Progenitor cell of endocrine pancreas (in vitro differentiated cells): ENCODE measurements at regions not wholly inside any gene's neighbourhood (a gene's known extent, or its start where the extent isn't known, plus 50 kb on each side); places are given as distances from the start of the nearest gene placed in this dataset.

Experiments used
- DNase-seq: peaks from one replicate; pipeline ENCODE4 v3.0.0; 2021; ENCODE audit warnings: low spot score; ENCODE audit not compliant: unreplicated experiment
- H3K27ac Mint-ChIP-seq: 2 replicates; pipeline ENCODE4 v1.8.0; 2021; ENCODE audit warnings: mild to moderate bottlenecking, moderate library complexity, mixed read lengths
- H3K27me3 Mint-ChIP-seq: 2 replicates; pipeline ENCODE4 v1.8.0; 2021; ENCODE audit warnings: mixed read lengths
- H3K36me3 Mint-ChIP-seq: 2 replicates; pipeline ENCODE4 v1.8.0; 2022; ENCODE audit warnings: mixed read lengths; ENCODE audit not compliant: insufficient read depth
- H3K4me1 Mint-ChIP-seq: 2 replicates; pipeline ENCODE4 v1.8.0; 2021; ENCODE audit warnings: low read depth, mixed read lengths
- H3K4me3 Mint-ChIP-seq: 2 replicates; pipeline ENCODE4 v1.8.0; 2021; ENCODE audit warnings: low read depth, mild to moderate bottlenecking, moderate library complexity, mixed read lengths
- H3K9me3 Mint-ChIP-seq: 2 replicates; pipeline ENCODE4 v1.8.0; 2021; ENCODE audit warnings: low read depth, mixed read lengths
- TF ChIP-seq, protein P1 (sequence below): fragments of 200-600 bp; sonication (generic); IDR thresholded peaks from one replicate; pipeline ENCODE4 v1.5.0; 2021; ENCODE audit warnings: antibody characterized with exemption, mild to moderate bottlenecking; ENCODE audit not compliant: unreplicated experiment

- no peak overlapping the region for H3K27ac Mint-ChIP-seq
- H3K36me3 Mint-ChIP-seq = no peaks in the 10 kb centered on the region
- no peaks in the 10 kb centered on the region for H3K27me3 Mint-ChIP-seq
- no peaks in the 10 kb centered on the region for H3K4me1 Mint-ChIP-seq
- H3K9me3 Mint-ChIP-seq = no peaks in the 10 kb centered on the region
- TF ChIP-seq, protein P1, sequence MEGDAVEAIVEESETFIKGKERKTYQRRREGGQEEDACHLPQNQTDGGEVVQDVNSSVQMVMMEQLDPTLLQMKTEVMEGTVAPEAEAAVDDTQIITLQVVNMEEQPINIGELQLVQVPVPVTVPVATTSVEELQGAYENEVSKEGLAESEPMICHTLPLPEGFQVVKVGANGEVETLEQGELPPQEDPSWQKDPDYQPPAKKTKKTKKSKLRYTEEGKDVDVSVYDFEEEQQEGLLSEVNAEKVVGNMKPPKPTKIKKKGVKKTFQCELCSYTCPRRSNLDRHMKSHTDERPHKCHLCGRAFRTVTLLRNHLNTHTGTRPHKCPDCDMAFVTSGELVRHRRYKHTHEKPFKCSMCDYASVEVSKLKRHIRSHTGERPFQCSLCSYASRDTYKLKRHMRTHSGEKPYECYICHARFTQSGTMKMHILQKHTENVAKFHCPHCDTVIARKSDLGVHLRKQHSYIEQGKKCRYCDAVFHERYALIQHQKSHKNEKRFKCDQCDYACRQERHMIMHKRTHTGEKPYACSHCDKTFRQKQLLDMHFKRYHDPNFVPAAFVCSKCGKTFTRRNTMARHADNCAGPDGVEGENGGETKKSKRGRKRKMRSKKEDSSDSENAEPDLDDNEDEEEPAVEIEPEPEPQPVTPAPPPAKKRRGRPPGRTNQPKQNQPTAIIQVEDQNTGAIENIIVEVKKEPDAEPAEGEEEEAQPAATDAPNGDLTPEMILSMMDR = no peak
- DNase-seq = no peak
- no peak overlapping the region for H3K4me3 Mint-ChIP-seq
These were observed 51.6 kb upstream of the ELOVL6 start for GRCh38 chr4:110250023-110250387.

GRCh38 chr4:110248831-110249253, 50.4 kb upstream of the ELOVL6 start:
- Mint-ChIP-seq H3K27me3 (no peaks in the 10 kb centered on the region), H3K4me1 (no peaks in the 10 kb centered on the region), H3K4me3 (no peak overlapping the region), H3K36me3 (no peaks in the 10 kb centered on the region), H3K9me3 (no peaks in the 10 kb centered on the region), H3K27ac (no peak overlapping the region)
- TF ChIP-seq, protein P1 = no peak
- no peak for DNase-seq
